ENCODE measurements at regions not wholly inside any gene's neighbourhood (a gene's known extent, or its start where the extent isn't known, plus 50 kb on each side); places are given as distances from the start of the nearest gene placed in this dataset.
"Not testable (repeated sequence)": the region's sequence is repeated elsewhere in the genome, so short reads cannot be mapped to it uniquely, and the experiment has no call there.

GRCh38 chr2:234374736-234375135 is 122.1 kb downstream of the ARL4C start:
- no peak for DNase-seq (ENCODE audit: low read depth in 2 of 2)

- no peak for DNase-seq (ENCODE audit: low read depth in 2 of 2)
Observed at GRCh38 chr2:234374150-234374508, 122.8 kb downstream of the ARL4C start.

- no peak for DNase-seq (ENCODE audit: low read depth in 2 of 2)
Observed at GRCh38 chr2:234373481-234374149, 123.3 kb downstream of the ARL4C start.

GRCh38 chr2:234373060-234373459 is 123.8 kb downstream of the ARL4C start:
- no peak for DNase-seq (ENCODE audit: low read depth in 2 of 2)

- no peak for DNase-seq (ENCODE audit: low read depth in 2 of 2)
Observed at GRCh38 chr2:234372506-234372905, 124.4 kb downstream of the ARL4C start.

- no peak for DNase-seq (ENCODE audit: low read depth in 2 of 2)
Observed at GRCh38 chr2:234368861-234369261, 128.0 kb downstream of the ARL4C start.

GRCh38 chr2:234366891-234367290 is 130.0 kb downstream of the ARL4C start:
- DNase-seq (ENCODE audit: low read depth in 2 of 2): no peak

GRCh38 chr2:234364661-234365060 is 132.2 kb downstream of the ARL4C start:
- no peak for DNase-seq (ENCODE audit: low read depth in 2 of 2)

- no peak for DNase-seq (ENCODE audit: low read depth in 2 of 2)
Observed at GRCh38 chr2:234363647-234364294, 133.1 kb downstream of the ARL4C start.

- peak; percentile 60 to 61 for DNase-seq (ENCODE audit: low read depth in 2 of 2)
Observed at GRCh38 chr2:234363011-234363487, 133.8 kb downstream of the ARL4C start.

GRCh38 chr2:234360313-234360975 is 136.4 kb downstream of the ARL4C start:
- DNase-seq (ENCODE audit: low read depth in 2 of 2): peak; percentile 57

GRCh38 chr2:234357666-234358065 is 139.2 kb downstream of the ARL4C start:
- no peak for DNase-seq (ENCODE audit: low read depth in 2 of 2)

GRCh38 chr2:234355808-234356365 is 141.0 kb downstream of the ARL4C start:
- DNase-seq (ENCODE audit: low read depth in 2 of 2): no peak

GRCh38 chr2:234355021-234355720 is 141.7 kb downstream of the ARL4C start:
- no peak for DNase-seq (ENCODE audit: low read depth in 2 of 2)

- no peak for DNase-seq (ENCODE audit: low read depth in 2 of 2)
Observed at GRCh38 chr2:234352270-234352669, 144.6 kb downstream of the ARL4C start.

- DNase-seq (ENCODE audit: low read depth in 2 of 2): not testable (repeated sequence)
Observed at GRCh38 chr2:234351866-234352265, 145.0 kb downstream of the ARL4C start.

- no peak for DNase-seq (ENCODE audit: low read depth in 2 of 2)
Observed at GRCh38 chr2:234348081-234348480, 148.8 kb downstream of the ARL4C start.

- no peak for DNase-seq (ENCODE audit: low read depth in 2 of 2)
Observed at GRCh38 chr2:234345921-234346320, 151.0 kb downstream of the ARL4C start.

- no peak for DNase-seq (ENCODE audit: low read depth in 2 of 2)
Observed at GRCh38 chr2:234344012-234344411, 152.9 kb downstream of the ARL4C start.

GRCh38 chr2:234343372-234343771 is 153.5 kb downstream of the ARL4C start:
- peak in 1 of 2 experiments; percentile 51 for DNase-seq (ENCODE audit: low read depth in 2 of 2)

- peak; percentile 92 to 94 for DNase-seq (ENCODE audit: low read depth in 2 of 2)
Observed at GRCh38 chr2:234341306-234341985, 155.4 kb downstream of the ARL4C start.

All from fibroblast of skin of left quadriceps (primary cell).